H9 (cell line): ENCODE measurements at regions not wholly inside any gene's neighbourhood (a gene's known extent, or its start where the extent isn't known, plus 50 kb on each side); places are given as distances from the start of the nearest gene placed in this dataset.

Experiments used
- DNase-seq: peaks from one replicate; pipeline ENCODE4 v3.0.0-alpha.2; 2017
- H2AFZ ChIP-seq: one replicate; pipeline ENCODE4 v1.6.1; 2013; ENCODE audit warnings: mild to moderate bottlenecking, low read length, control low read depth, moderate library complexity
- H2AK5ac ChIP-seq: 2 replicates; pipeline ENCODE4 v1.6.1; 2013; ENCODE audit warnings: low read length, control low read depth, mixed read lengths; ENCODE audit not compliant: insufficient read length
- H2BK120ac ChIP-seq: one replicate; pipeline ENCODE4 v1.6.1; 2013; ENCODE audit warnings: low read depth, mild to moderate bottlenecking, low read length, control low read depth, inconsistent platforms; ENCODE audit not compliant: poor library complexity, severe bottlenecking
- H2BK12ac ChIP-seq: 2 replicates; pipeline ENCODE4 v1.6.1; 2013; ENCODE audit warnings: low read length, control low read depth, mixed read lengths, low read depth; ENCODE audit not compliant: insufficient read length
- H2BK15ac ChIP-seq: 2 replicates; pipeline ENCODE4 v1.6.1; 2013; ENCODE audit warnings: low read depth, low read length, control low read depth
- H2BK20ac ChIP-seq: one replicate; pipeline ENCODE4 v1.6.1; 2013; ENCODE audit warnings: low read depth, mild to moderate bottlenecking, low read length, control low read depth, inconsistent platforms; ENCODE audit not compliant: poor library complexity, severe bottlenecking
- H2BK5ac ChIP-seq: 2 replicates; pipeline ENCODE4 v1.6.1; 2013; ENCODE audit warnings: low read length, control low read depth, mixed read lengths; ENCODE audit not compliant: insufficient read length
- H3K14ac ChIP-seq: 2 replicates; pipeline ENCODE4 v1.6.1; 2013; ENCODE audit warnings: low read length, control low read depth; ENCODE audit not compliant: insufficient read depth
- H3K18ac ChIP-seq: 2 replicates; pipeline ENCODE4 v1.6.1; 2013; ENCODE audit warnings: low read depth, mild to moderate bottlenecking, mixed read lengths, low read length, control low read depth; ENCODE audit not compliant: insufficient read length
- H3K23ac ChIP-seq: 2 replicates; pipeline ENCODE4 v1.6.1; 2013; ENCODE audit warnings: low read length, control low read depth, mixed read lengths, low read depth; ENCODE audit not compliant: insufficient read length
- H3K23me2 ChIP-seq: 2 replicates; pipeline ENCODE4 v1.6.1; 2013; ENCODE audit warnings: low read depth, mild to moderate bottlenecking, mixed read lengths, low read length, control low read depth; ENCODE audit not compliant: insufficient read length, poor library complexity, severe bottlenecking
- H3K27ac ChIP-seq: 2 replicates; pipeline ENCODE4 v1.5.1; 2013; ENCODE audit warnings: low read length, control low read depth, mixed read lengths, low read depth; ENCODE audit not compliant: insufficient read length
- H3K27me3 ChIP-seq: 2 replicates; pipeline ENCODE4 v1.6.1; 2013; ENCODE audit warnings: low read length, control low read depth, inconsistent platforms; ENCODE audit not compliant: insufficient read depth
- H3K4ac ChIP-seq: 2 replicates; pipeline ENCODE4 v1.6.1; 2013; ENCODE audit warnings: low read depth, mild to moderate bottlenecking, control low read depth, inconsistent platforms, low read length, moderate library complexity
- H3K4me1 ChIP-seq: 2 replicates; pipeline ENCODE4 v1.6.1; 2013; ENCODE audit warnings: low read length, control low read depth, inconsistent platforms; ENCODE audit not compliant: insufficient read depth
- H3K4me2 ChIP-seq: 2 replicates; pipeline ENCODE4 v1.6.1; 2013; ENCODE audit warnings: low read length, control low read depth, mixed read lengths; ENCODE audit not compliant: insufficient read length, insufficient read depth
- H3K56ac ChIP-seq: 2 replicates; pipeline ENCODE4 v1.6.1; 2013; ENCODE audit warnings: low read depth, mild to moderate bottlenecking, mixed read lengths, low read length, control low read depth; ENCODE audit not compliant: insufficient read length
- H3K79me1 ChIP-seq: 2 replicates; pipeline ENCODE4 v1.6.1; 2013; ENCODE audit warnings: low read depth, mild to moderate bottlenecking, moderate library complexity, low read length, control low read depth, inconsistent platforms; ENCODE audit not compliant: insufficient read depth, poor library complexity, severe bottlenecking
- H3K79me2 ChIP-seq: 2 replicates; pipeline ENCODE4 v1.6.1; 2013; ENCODE audit warnings: low read length, control low read depth, inconsistent platforms; ENCODE audit not compliant: insufficient read depth
- H3K9ac ChIP-seq: 2 replicates; pipeline ENCODE4 v1.6.1; 2013; ENCODE audit warnings: low read length, control low read depth, mixed read lengths; ENCODE audit not compliant: insufficient read length; ENCODE audit errors: extremely low read depth
- H3K9me3 ChIP-seq: one replicate; pipeline ENCODE4 v1.6.1; 2013; ENCODE audit warnings: low read depth, low read length, inconsistent platforms; ENCODE audit not compliant: control insufficient read depth
- H3T11ph ChIP-seq: one replicate; pipeline ENCODE4 v1.6.1; 2013; ENCODE audit warnings: mild to moderate bottlenecking, low read length, control low read depth, inconsistent platforms
- H4K20me1 ChIP-seq: one replicate; pipeline ENCODE4 v1.6.1; 2013; ENCODE audit not compliant: control insufficient read depth, insufficient read length, insufficient read depth
- H4K5ac ChIP-seq: 2 replicates; pipeline ENCODE4 v1.6.1; 2013; ENCODE audit warnings: low read depth, mild to moderate bottlenecking, mixed read lengths, low read length, control low read depth; ENCODE audit not compliant: insufficient read length
- H4K8ac ChIP-seq: replicated peaks from 2 replicates; pipeline ENCODE4 v1.6.1; 2013; ENCODE audit warnings: low read length, control low read depth, mixed read lengths, low read depth; ENCODE audit not compliant: insufficient read length
- H4K91ac ChIP-seq: 2 replicates; pipeline ENCODE4 v1.6.1; 2013; ENCODE audit warnings: low read depth, mild to moderate bottlenecking, moderate library complexity, mixed read lengths, low read length, control low read depth; ENCODE audit not compliant: insufficient read length
- H3K27ac Mint-ChIP-seq, 3 experiments: 2 replicates in 2 of 3; 3 replicates in 1 of 3; pipeline ENCODE4 v1.8.0; 2020 to 2021; ENCODE audit warnings: mixed read lengths in 3 of 3, mild to moderate bottlenecking in 1 of 3, moderate library complexity in 1 of 3
- H3K27me3 Mint-ChIP-seq: 2 replicates; pipeline ENCODE4 v1.8.0; 2021; ENCODE audit warnings: low read depth, mild to moderate bottlenecking, moderate library complexity, mixed read lengths
- H3K36me3 Mint-ChIP-seq, 3 experiments: 2 replicates in 2 of 3; 3 replicates in 1 of 3; pipeline ENCODE4 v1.8.0; 2020 to 2021; ENCODE audit warnings: low read depth in 3 of 3, mixed read lengths in 3 of 3; ENCODE audit not compliant: insufficient read depth in 1 of 3
- H3K4me1 Mint-ChIP-seq, 2 experiments: 2 replicates each; pipeline ENCODE4 v1.8.0; 2020; ENCODE audit warnings: mixed read lengths in 2 of 2
- H3K4me3 Mint-ChIP-seq, 2 experiments: 2 replicates in 1 of 2; 3 replicates in 1 of 2; pipeline ENCODE4 v1.8.0; 2020 to 2021; ENCODE audit warnings: mild to moderate bottlenecking in 2 of 2, mixed read lengths in 2 of 2, moderate library complexity in 1 of 2
- H3K9me3 Mint-ChIP-seq, 2 experiments: 2 replicates in 1 of 2; 3 replicates in 1 of 2; pipeline ENCODE4 v1.8.0; 2020; ENCODE audit warnings: mild to moderate bottlenecking in 2 of 2, mixed read lengths in 2 of 2, moderate library complexity in 1 of 2
- WGBS: extraction: QIAGEN DNeasy Blood & Tissue Kit; methylation state at CpG from one replicate; pipeline ENCODE4 v1.1.7; 2013; ENCODE audit warnings: missing lambda C conversion rate, low lambda C conversion rate, mixed read lengths; ENCODE audit not compliant: insufficient read length; ENCODE audit errors: extremely low coverage; 5-methylcytosine and 5-hydroxymethylcytosine counted together
- TF ChIP-seq, protein P1 (sequence below): fragments of 200-600 bp; sonication (generic); conservative IDR thresholded peaks from 3 replicates; pipeline ENCODE4 v1.8.0; 2021; ENCODE audit warnings: antibody characterized with exemption, mild to moderate bottlenecking

GRCh38 chr22:40105755-40106154, 72.0 kb upstream of the TNRC6B start:
- no peaks in the 10 kb centered on the region for H3K4me1 ChIP-seq
- no CpG with 5 or more reads among the region's 3 CpGs for WGBS
- H2BK20ac ChIP-seq: no peak overlapping the region
- H3K18ac ChIP-seq: no peak overlapping the region
- Mint-ChIP-seq H3K27me3 (no peaks in the 10 kb centered on the region), H3K27ac (no peak overlapping the region), H3K36me3 (no peaks in the 10 kb centered on the region; a peak in 1 of 7 replicates), H3K4me1 (peaks cover 14 to 16% of the 10 kb centered on the region in 2 experiments), H3K9me3 (no peaks in the 10 kb centered on the region), H3K4me3 (no peak overlapping the region)
- no peaks in the 10 kb centered on the region for H3K79me2 ChIP-seq
- no peaks in the 10 kb centered on the region for H3K27me3 ChIP-seq
- H3K14ac ChIP-seq: no peak overlapping the region
- no peaks in the 10 kb centered on the region for H3K9me3 ChIP-seq
- no peak overlapping the region for H4K91ac ChIP-seq
- no peak overlapping the region for H3T11ph ChIP-seq
- no peak overlapping the region for H3K27ac ChIP-seq
- H3K4me2 ChIP-seq: no peak overlapping the region
- no peak overlapping the region for H3K23ac ChIP-seq
- peaks cover 2% of the 10 kb centered on the region for H3K79me1 ChIP-seq
- H2BK120ac ChIP-seq: no peak overlapping the region
- no peak overlapping the region for H4K8ac ChIP-seq
- H4K5ac ChIP-seq: no peak overlapping the region
- H3K23me2 ChIP-seq: no peaks in the 10 kb centered on the region
- no peak overlapping the region for H3K9ac ChIP-seq
- no peak overlapping the region for H2AK5ac ChIP-seq
- H2BK15ac ChIP-seq: no peak overlapping the region
- DNase-seq: no peak
- H3K56ac ChIP-seq: no peak overlapping the region
- H4K20me1 ChIP-seq: no peaks in the 10 kb centered on the region
- TF ChIP-seq, protein P1, sequence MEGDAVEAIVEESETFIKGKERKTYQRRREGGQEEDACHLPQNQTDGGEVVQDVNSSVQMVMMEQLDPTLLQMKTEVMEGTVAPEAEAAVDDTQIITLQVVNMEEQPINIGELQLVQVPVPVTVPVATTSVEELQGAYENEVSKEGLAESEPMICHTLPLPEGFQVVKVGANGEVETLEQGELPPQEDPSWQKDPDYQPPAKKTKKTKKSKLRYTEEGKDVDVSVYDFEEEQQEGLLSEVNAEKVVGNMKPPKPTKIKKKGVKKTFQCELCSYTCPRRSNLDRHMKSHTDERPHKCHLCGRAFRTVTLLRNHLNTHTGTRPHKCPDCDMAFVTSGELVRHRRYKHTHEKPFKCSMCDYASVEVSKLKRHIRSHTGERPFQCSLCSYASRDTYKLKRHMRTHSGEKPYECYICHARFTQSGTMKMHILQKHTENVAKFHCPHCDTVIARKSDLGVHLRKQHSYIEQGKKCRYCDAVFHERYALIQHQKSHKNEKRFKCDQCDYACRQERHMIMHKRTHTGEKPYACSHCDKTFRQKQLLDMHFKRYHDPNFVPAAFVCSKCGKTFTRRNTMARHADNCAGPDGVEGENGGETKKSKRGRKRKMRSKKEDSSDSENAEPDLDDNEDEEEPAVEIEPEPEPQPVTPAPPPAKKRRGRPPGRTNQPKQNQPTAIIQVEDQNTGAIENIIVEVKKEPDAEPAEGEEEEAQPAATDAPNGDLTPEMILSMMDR: no peak
- no peak overlapping the region for H2BK12ac ChIP-seq
- H3K4ac ChIP-seq: no peak overlapping the region
- H2AFZ ChIP-seq: no peak overlapping the region
- H2BK5ac ChIP-seq: no peak overlapping the region
